ENCODE measurements at regions not wholly inside any gene's neighbourhood (a gene's known extent, or its start where the extent isn't known, plus 50 kb on each side); places are given as distances from the start of the nearest gene placed in this dataset.
"Not testable (repeated sequence)": the region's sequence is repeated elsewhere in the genome, so short reads cannot be mapped to it uniquely, and the experiment has no call there.

GRCh38 chr7:65795392-65795716, 77.5 kb upstream of the VKORC1L1 start:
- not testable (repeated sequence) for H3K4me3 Mint-ChIP-seq; H3K27ac Mint-ChIP-seq; H3K4me3 ChIP-seq (ENCODE audit: low read depth, low read length); H3K27me3 ChIP-seq (ENCODE audit: control insufficient read depth, insufficient read depth, low read length); H3K27ac ChIP-seq (ENCODE audit: insufficient read depth, low read length, poor library complexity, severe bottlenecking); H3K9me3 Mint-ChIP-seq; H3K36me3 Mint-ChIP-seq; H3K36me3 ChIP-seq (ENCODE audit: control insufficient read depth, insufficient read depth, low read length); DNase-seq; H3K27me3 Mint-ChIP-seq; H3K9me3 ChIP-seq (ENCODE audit: control insufficient read depth in 2 of 2, low read length in 2 of 2); ATAC-seq (ENCODE audit: low read depth in 2 of 2)
- peaks cover 12% of the 10 kb centered on the region for H3K4me1 ChIP-seq (ENCODE audit: control insufficient read depth, insufficient read depth, low read length, poor library complexity, severe bottlenecking)
- H3K4me1 Mint-ChIP-seq: peaks cover 7 to 29% (median 13%) of the 10 kb centered on the region in 4 donors

DNA sequence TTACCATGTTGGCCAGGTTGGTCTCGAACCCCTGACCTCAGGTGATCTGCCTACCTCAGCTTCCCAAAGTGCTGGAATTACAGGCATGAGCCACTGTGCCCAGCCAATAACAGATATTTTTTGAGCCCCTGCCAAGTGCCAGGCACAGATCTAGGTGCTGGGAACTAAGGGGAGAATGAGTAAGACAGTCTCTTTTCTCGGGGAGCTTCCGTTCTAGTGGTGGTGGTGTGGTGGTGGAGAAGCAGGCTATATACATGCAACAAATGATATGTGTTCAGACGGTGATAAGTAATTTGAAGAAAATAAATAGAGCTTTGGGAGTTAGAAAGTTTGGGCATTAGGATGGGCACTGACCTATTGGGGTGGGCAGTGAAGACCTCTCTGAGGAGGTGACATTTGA, 76.7 kb upstream of the VKORC1L1 start:
- Histone ChIP-seq H3K36me3 (ENCODE audit: control insufficient read depth, insufficient read depth, low read length) (no peaks in the 10 kb centered on the region), H3K27ac (ENCODE audit: insufficient read depth, low read length, poor library complexity, severe bottlenecking) (no peak overlapping the region), H3K27me3 (ENCODE audit: control insufficient read depth, insufficient read depth, low read length) (no peaks in the 10 kb centered on the region), H3K4me3 (ENCODE audit: low read depth, low read length) (no peak overlapping the region), H3K9me3 (ENCODE audit: control insufficient read depth in 2 of 2, low read length in 2 of 2) (no peaks in the 10 kb centered on the region), H3K4me1 (ENCODE audit: control insufficient read depth, insufficient read depth, low read length, poor library complexity, severe bottlenecking) (peaks cover 12% of the 10 kb centered on the region)
- Mint-ChIP-seq H3K36me3 (peaks cover 6% of the 10 kb centered on the region), H3K4me1 (peaks cover 7 to 29% (median 13%) of the 10 kb centered on the region in 4 donors), H3K9me3 (peaks cover 0 to 1% (median 0%) of the 10 kb centered on the region in 7 donors), H3K4me3 (no peak overlapping the region), H3K27me3 (no peaks in the 10 kb centered on the region), H3K27ac (no peak overlapping the region)
- DNase-seq: no peak
- no peak for ATAC-seq (ENCODE audit: low read depth in 2 of 2)

GRCh38 chr7:65797086-65797485, 75.8 kb upstream of the VKORC1L1 start:
- not testable (repeated sequence) for H3K27me3 Mint-ChIP-seq; H3K9me3 ChIP-seq (ENCODE audit: control insufficient read depth in 2 of 2, low read length in 2 of 2); H3K4me3 Mint-ChIP-seq; H3K36me3 ChIP-seq (ENCODE audit: control insufficient read depth, insufficient read depth, low read length); H3K27ac Mint-ChIP-seq; ATAC-seq (ENCODE audit: low read depth in 2 of 2); H3K36me3 Mint-ChIP-seq; H3K9me3 Mint-ChIP-seq; DNase-seq; H3K4me3 ChIP-seq (ENCODE audit: low read depth, low read length); H3K27ac ChIP-seq (ENCODE audit: insufficient read depth, low read length, poor library complexity, severe bottlenecking); H3K27me3 ChIP-seq (ENCODE audit: control insufficient read depth, insufficient read depth, low read length)
- peaks cover 7 to 29% (median 13%) of the 10 kb centered on the region in 4 donors for H3K4me1 Mint-ChIP-seq
- peaks cover 12% of the 10 kb centered on the region for H3K4me1 ChIP-seq (ENCODE audit: control insufficient read depth, insufficient read depth, low read length, poor library complexity, severe bottlenecking)

DNA sequence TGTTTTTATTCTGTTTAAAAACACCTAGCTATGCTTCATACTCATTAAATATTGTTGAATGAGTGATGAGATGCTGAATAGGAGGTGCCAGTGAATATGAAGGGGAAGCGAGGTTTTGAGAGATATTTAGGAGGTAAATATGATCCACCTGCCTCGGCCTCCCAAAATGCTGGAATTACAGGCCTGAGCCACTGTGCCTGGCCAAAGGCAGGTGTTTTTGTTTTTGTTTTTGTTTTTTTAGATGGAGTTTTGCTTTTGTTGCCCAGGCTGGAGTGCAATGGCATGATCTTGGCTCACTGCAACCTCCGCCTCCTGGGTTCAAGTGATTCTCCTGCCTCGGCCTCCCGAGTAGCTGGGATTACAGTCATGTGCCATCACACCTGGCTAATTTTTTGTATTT, 75.3 kb upstream of the VKORC1L1 start:
- peaks cover 7 to 29% (median 12%) of the 10 kb centered on the region in 4 donors for H3K4me1 Mint-ChIP-seq
- DNase-seq; H3K36me3 Mint-ChIP-seq; H3K4me3 Mint-ChIP-seq; H3K9me3 ChIP-seq (ENCODE audit: control insufficient read depth in 2 of 2, low read length in 2 of 2); ATAC-seq (ENCODE audit: low read depth in 2 of 2); H3K27ac Mint-ChIP-seq; H3K27ac ChIP-seq (ENCODE audit: insufficient read depth, low read length, poor library complexity, severe bottlenecking); H3K27me3 Mint-ChIP-seq; H3K4me3 ChIP-seq (ENCODE audit: low read depth, low read length); H3K36me3 ChIP-seq (ENCODE audit: control insufficient read depth, insufficient read depth, low read length); H3K27me3 ChIP-seq (ENCODE audit: control insufficient read depth, insufficient read depth, low read length); H3K9me3 Mint-ChIP-seq: not testable (repeated sequence)
- H3K4me1 ChIP-seq (ENCODE audit: control insufficient read depth, insufficient read depth, low read length, poor library complexity, severe bottlenecking): peaks cover 12% of the 10 kb centered on the region

DNA sequence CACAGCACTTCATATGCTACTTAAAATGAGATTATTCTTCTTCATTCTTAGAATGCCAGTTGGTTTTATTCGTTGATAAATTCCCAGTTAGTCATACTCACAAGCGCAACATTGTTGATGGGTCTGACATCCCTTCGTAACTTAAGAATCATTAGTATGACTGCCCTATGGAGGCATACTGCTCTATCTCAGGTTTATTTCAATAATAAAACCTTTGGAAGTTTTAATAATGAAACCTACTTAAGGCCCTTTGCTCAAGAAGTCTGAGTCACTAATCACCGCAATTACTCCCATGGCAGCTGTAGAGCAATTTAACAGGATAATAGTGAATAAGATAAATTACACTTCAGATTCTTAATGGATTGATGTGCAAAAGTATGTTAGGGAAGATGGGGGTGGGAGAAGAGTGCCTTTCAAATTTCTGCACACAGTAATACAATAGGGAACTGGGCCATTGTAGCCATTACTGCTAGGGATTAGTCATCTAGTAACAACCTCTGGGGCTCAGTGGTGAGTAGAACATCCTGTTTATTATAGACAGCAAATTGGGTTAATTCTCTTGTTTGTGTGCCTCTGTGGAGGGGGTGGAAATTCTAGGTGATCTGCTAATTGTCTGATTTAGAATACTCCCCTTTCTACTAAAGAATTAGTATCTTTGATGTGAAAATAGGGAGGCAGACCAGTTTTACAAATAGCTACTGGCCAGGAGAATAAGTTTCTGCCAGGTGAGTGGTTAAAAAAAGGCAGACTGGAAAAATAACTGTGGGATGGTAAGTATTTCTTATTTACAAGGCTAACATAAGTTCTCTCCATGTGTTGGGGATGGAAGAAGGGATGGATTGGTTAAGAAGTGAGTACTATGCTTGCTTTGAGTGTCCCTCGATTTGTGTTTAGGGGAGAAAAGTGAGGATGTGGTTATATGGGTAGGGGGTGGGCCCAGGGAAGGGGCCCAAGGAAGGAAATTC, 74.5 kb upstream of the VKORC1L1 start:
- peaks cover 0 to 1% (median 0%) of the 10 kb centered on the region in 7 donors for H3K9me3 Mint-ChIP-seq
- H3K4me3 Mint-ChIP-seq: peak overlapping the region; percentile 3 to 47 (median 20)
- Histone ChIP-seq H3K9me3 (ENCODE audit: control insufficient read depth in 2 of 2, low read length in 2 of 2) (no peaks in the 10 kb centered on the region), H3K36me3 (ENCODE audit: control insufficient read depth, insufficient read depth, low read length) (no peaks in the 10 kb centered on the region), H3K4me1 (ENCODE audit: control insufficient read depth, insufficient read depth, low read length, poor library complexity, severe bottlenecking) (peaks cover 12% of the 10 kb centered on the region), H3K4me3 (ENCODE audit: low read depth, low read length) (peak overlapping the region; percentile 47), H3K27me3 (ENCODE audit: control insufficient read depth, insufficient read depth, low read length) (no peaks in the 10 kb centered on the region), H3K27ac (ENCODE audit: insufficient read depth, low read length, poor library complexity, severe bottlenecking) (no peak overlapping the region)
- DNase-seq (peak in 2 of 3 donors; percentile 47 to 76), ATAC-seq (ENCODE audit: low read depth in 2 of 2) (peak; percentile 93 to 96)
- H3K4me1 Mint-ChIP-seq: peaks cover 7 to 29% (median 12%) of the 10 kb centered on the region in 4 donors
- no peaks in the 10 kb centered on the region for H3K27me3 Mint-ChIP-seq
- H3K36me3 Mint-ChIP-seq: peaks cover 6% of the 10 kb centered on the region
- peak overlapping the region; percentile 11 to 91 (median 48) for H3K27ac Mint-ChIP-seq

- H3K27me3 ChIP-seq (ENCODE audit: control insufficient read depth, insufficient read depth, low read length); H3K27ac ChIP-seq (ENCODE audit: insufficient read depth, low read length, poor library complexity, severe bottlenecking); H3K36me3 Mint-ChIP-seq; H3K27me3 Mint-ChIP-seq; DNase-seq; ATAC-seq (ENCODE audit: low read depth in 2 of 2); H3K9me3 ChIP-seq (ENCODE audit: control insufficient read depth in 2 of 2, low read length in 2 of 2); H3K9me3 Mint-ChIP-seq; H3K36me3 ChIP-seq (ENCODE audit: control insufficient read depth, insufficient read depth, low read length); H3K4me3 ChIP-seq (ENCODE audit: low read depth, low read length); H3K27ac Mint-ChIP-seq; H3K4me3 Mint-ChIP-seq: not testable (repeated sequence)
- H3K4me1 Mint-ChIP-seq: peaks cover 7 to 29% (median 12%) of the 10 kb centered on the region in 4 donors
- H3K4me1 ChIP-seq (ENCODE audit: control insufficient read depth, insufficient read depth, low read length, poor library complexity, severe bottlenecking): peaks cover 12% of the 10 kb centered on the region
Measured at GRCh38 chr7:65800191-65800590, 72.7 kb upstream of the VKORC1L1 start.

- Histone ChIP-seq H3K27me3 (ENCODE audit: control insufficient read depth, insufficient read depth, low read length) (no peaks in the 10 kb centered on the region), H3K4me3 (ENCODE audit: low read depth, low read length) (no peak overlapping the region), H3K36me3 (ENCODE audit: control insufficient read depth, insufficient read depth, low read length) (no peaks in the 10 kb centered on the region), H3K27ac (ENCODE audit: insufficient read depth, low read length, poor library complexity, severe bottlenecking) (no peak overlapping the region), H3K9me3 (ENCODE audit: control insufficient read depth in 2 of 2, low read length in 2 of 2) (no peaks in the 10 kb centered on the region), H3K4me1 (ENCODE audit: control insufficient read depth, insufficient read depth, low read length, poor library complexity, severe bottlenecking) (peaks cover 12% of the 10 kb centered on the region)
- H3K27ac Mint-ChIP-seq: no peak overlapping the region
- no peak for ATAC-seq (ENCODE audit: low read depth in 2 of 2)
- DNase-seq: no peak
- peaks cover 0 to 1% (median 0%) of the 10 kb centered on the region in 7 donors for H3K9me3 Mint-ChIP-seq
- H3K4me1 Mint-ChIP-seq: peaks cover 7 to 29% (median 12%) of the 10 kb centered on the region in 4 donors
- H3K4me3 Mint-ChIP-seq: no peak overlapping the region
- no peaks in the 10 kb centered on the region for H3K27me3 Mint-ChIP-seq
- peaks cover 6% of the 10 kb centered on the region for H3K36me3 Mint-ChIP-seq
Measured at GRCh38 chr7:65800890-65801341, 72.0 kb upstream of the VKORC1L1 start.

- DNase-seq: no peak
- H3K9me3 Mint-ChIP-seq: peaks cover 0 to 1% (median 0%) of the 10 kb centered on the region in 7 donors
- no peak overlapping the region for H3K27ac ChIP-seq (ENCODE audit: insufficient read depth, low read length, poor library complexity, severe bottlenecking)
- H3K27ac Mint-ChIP-seq: no peak overlapping the region
- H3K36me3 Mint-ChIP-seq: peaks cover 5% of the 10 kb centered on the region
- no peaks in the 10 kb centered on the region for H3K27me3 ChIP-seq (ENCODE audit: control insufficient read depth, insufficient read depth, low read length)
- H3K9me3 ChIP-seq (ENCODE audit: control insufficient read depth in 2 of 2, low read length in 2 of 2): no peaks in the 10 kb centered on the region
- H3K4me1 Mint-ChIP-seq: peaks cover 0 to 9% (median 0%) of the 10 kb centered on the region in 4 donors
- no peaks in the 10 kb centered on the region for H3K27me3 Mint-ChIP-seq
- no peaks in the 10 kb centered on the region for H3K36me3 ChIP-seq (ENCODE audit: control insufficient read depth, insufficient read depth, low read length)
- ATAC-seq (ENCODE audit: low read depth in 2 of 2): no peak
- H3K4me3 ChIP-seq (ENCODE audit: low read depth, low read length): no peak overlapping the region
- H3K4me1 ChIP-seq (ENCODE audit: control insufficient read depth, insufficient read depth, low read length, poor library complexity, severe bottlenecking): no peaks in the 10 kb centered on the region
- no peak overlapping the region for H3K4me3 Mint-ChIP-seq
Measured at GRCh38 chr7:65804887-65805286, 68.0 kb upstream of the VKORC1L1 start.
